ENCODE measurements at regions not wholly inside any gene's neighbourhood (a gene's known extent, or its start where the extent isn't known, plus 50 kb on each side); places are given as distances from the start of the nearest gene placed in this dataset.

DNA sequence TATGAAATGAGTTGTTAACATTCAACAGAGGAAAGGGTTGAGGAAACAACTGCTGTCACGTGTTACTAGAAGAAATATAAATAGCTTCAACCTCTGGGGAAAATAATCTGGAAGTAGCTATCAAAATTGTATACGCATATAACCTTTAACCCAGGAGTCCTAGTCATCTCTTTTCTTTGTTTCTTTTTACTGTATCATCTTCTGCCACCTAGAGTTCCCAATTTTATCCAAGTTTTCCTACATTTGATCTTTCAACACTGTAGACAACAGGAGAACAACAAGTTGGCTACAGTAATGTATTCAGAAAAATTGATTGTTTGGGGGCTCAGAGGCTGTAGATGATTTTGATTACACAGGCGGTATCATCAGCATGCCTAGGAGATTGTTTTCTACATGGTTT is 453.7 kb downstream of the FSCB start:
- TF ChIP-seq POLR2A (IDR thresholded peaks at IDR 0.05): no peak
- TF ChIP-seq, protein P1, sequence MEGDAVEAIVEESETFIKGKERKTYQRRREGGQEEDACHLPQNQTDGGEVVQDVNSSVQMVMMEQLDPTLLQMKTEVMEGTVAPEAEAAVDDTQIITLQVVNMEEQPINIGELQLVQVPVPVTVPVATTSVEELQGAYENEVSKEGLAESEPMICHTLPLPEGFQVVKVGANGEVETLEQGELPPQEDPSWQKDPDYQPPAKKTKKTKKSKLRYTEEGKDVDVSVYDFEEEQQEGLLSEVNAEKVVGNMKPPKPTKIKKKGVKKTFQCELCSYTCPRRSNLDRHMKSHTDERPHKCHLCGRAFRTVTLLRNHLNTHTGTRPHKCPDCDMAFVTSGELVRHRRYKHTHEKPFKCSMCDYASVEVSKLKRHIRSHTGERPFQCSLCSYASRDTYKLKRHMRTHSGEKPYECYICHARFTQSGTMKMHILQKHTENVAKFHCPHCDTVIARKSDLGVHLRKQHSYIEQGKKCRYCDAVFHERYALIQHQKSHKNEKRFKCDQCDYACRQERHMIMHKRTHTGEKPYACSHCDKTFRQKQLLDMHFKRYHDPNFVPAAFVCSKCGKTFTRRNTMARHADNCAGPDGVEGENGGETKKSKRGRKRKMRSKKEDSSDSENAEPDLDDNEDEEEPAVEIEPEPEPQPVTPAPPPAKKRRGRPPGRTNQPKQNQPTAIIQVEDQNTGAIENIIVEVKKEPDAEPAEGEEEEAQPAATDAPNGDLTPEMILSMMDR (IDR thresholded peaks at IDR 0.05): no peak
